ENCODE measurements at regions not wholly inside any gene's neighbourhood (a gene's known extent, or its start where the extent isn't known, plus 50 kb on each side); places are given as distances from the start of the nearest gene placed in this dataset.

GRCh38 chr2:103144837-103145236 is 383.0 kb downstream of the TMEM182 start:
- WGBS, 2 donors = 0 to 45% methylated on average over 1 of the region's 1 CpG

GRCh38 chr2:103145739-103146138 is 383.9 kb downstream of the TMEM182 start:
- DNase-seq = no peak
- WGBS, 2 donors = 48 to 69% methylated on average over 1 of the region's 1 CpG
- H3K9me3 ChIP-seq = no peaks in the 10 kb centered on the region
- intact Hi-C loops (cut with DNase I; ENCODE audit: low total_unique reads) = no loop called here
- no peak overlapping the region for H3K27ac ChIP-seq
- H3K27me3 ChIP-seq = no peaks in the 10 kb centered on the region
- no peak for TF ChIP-seq POLR2A (IDR thresholded peaks at IDR 0.05)
- no peak for TF ChIP-seq CTCF (IDR thresholded peaks at IDR 0.05)
- no peaks in the 10 kb centered on the region for H3K36me3 ChIP-seq (ENCODE audit: low read depth, missing control alignments)
- no peaks in the 10 kb centered on the region for H3K4me1 ChIP-seq
- H3K4me3 ChIP-seq = no peak overlapping the region

More at GRCh38 chr2:103144837-103145236, 383.0 kb downstream of the TMEM182 start:
- TF ChIP-seq POLR2A (IDR thresholded peaks at IDR 0.05) (no peak), CTCF (IDR thresholded peaks at IDR 0.05) (no peak)
- no peaks in the 10 kb centered on the region for H3K27me3 ChIP-seq
- no peaks in the 10 kb centered on the region for H3K4me1 ChIP-seq
- no peak overlapping the region for H3K4me3 ChIP-seq
- H3K9me3 ChIP-seq = no peaks in the 10 kb centered on the region
- no peak overlapping the region for H3K27ac ChIP-seq
- DNase-seq = no peak
- H3K36me3 ChIP-seq (ENCODE audit: low read depth, missing control alignments) = no peaks in the 10 kb centered on the region
- intact Hi-C loops (cut with DNase I; ENCODE audit: low total_unique reads) = no loop called here

- H3K4me3 ChIP-seq = no peak overlapping the region
- H3K4me1 ChIP-seq = no peaks in the 10 kb centered on the region
- TF ChIP-seq CTCF (IDR thresholded peaks at IDR 0.05) = no peak
- TF ChIP-seq POLR2A (IDR thresholded peaks at IDR 0.05) = no peak
- no peaks in the 10 kb centered on the region for H3K36me3 ChIP-seq (ENCODE audit: low read depth, missing control alignments)
- H3K27ac ChIP-seq = no peak overlapping the region
- no peaks in the 10 kb centered on the region for H3K9me3 ChIP-seq
- H3K27me3 ChIP-seq = no peaks in the 10 kb centered on the region
- intact Hi-C loops (cut with DNase I; ENCODE audit: low total_unique reads) = no loop called here
- 93 to 100% methylated on average over 3 of the region's 3 CpGs for whole genome bisulfite sequencing, 2 donors
- DNase-seq = no peak
These were observed 389.2 kb downstream of the TMEM182 start for GRCh38 chr2:103151046-103151445.

GRCh38 chr2:103152556-103152955 is 390.7 kb downstream of the TMEM182 start:
- 64 to 88% methylated on average over 2 of the region's 2 CpGs for WGBS, 2 donors
- no peak for DNase-seq

More at GRCh38 chr2:103152556-103152955, 390.7 kb downstream of the TMEM182 start:
- Histone ChIP-seq H3K9me3 (no peaks in the 10 kb centered on the region), H3K4me3 (no peak overlapping the region), H3K36me3 (ENCODE audit: low read depth, missing control alignments) (no peaks in the 10 kb centered on the region), H3K27ac (no peak overlapping the region), H3K27me3 (no peaks in the 10 kb centered on the region), H3K4me1 (no peaks in the 10 kb centered on the region)
- no peak for TF ChIP-seq CTCF (IDR thresholded peaks at IDR 0.05)
- no peak for TF ChIP-seq POLR2A (IDR thresholded peaks at IDR 0.05)
- intact Hi-C loops (cut with DNase I; ENCODE audit: low total_unique reads) = no loop called here

All from testis (tissue), 2 donors.